ENCODE measurements at regions not wholly inside any gene's neighbourhood (a gene's known extent, or its start where the extent isn't known, plus 50 kb on each side); places are given as distances from the start of the nearest gene placed in this dataset.

- H3K18ac ChIP-seq (ENCODE audit: extremely low read depth, low read length), result no peak overlapping the region
- DNase-seq (ENCODE audit: low read depth in 1 of 2, low spot score in 2 of 2) (no peak), FAIRE-seq (no peak)
- no peak overlapping the region for H3K56ac ChIP-seq (replicated peaks; ENCODE audit: insufficient read length, low read depth, low read length)
- H3K23ac ChIP-seq (ENCODE audit: insufficient read length), result no peak overlapping the region
- no peak overlapping the region for H2BK20ac ChIP-seq (ENCODE audit: low read length)
- H3K4me2 ChIP-seq (ENCODE audit: insufficient read depth in 1 of 2, low read depth in 2 of 2, low read length in 2 of 2), result no peak overlapping the region
- H4K20me1 ChIP-seq (replicated peaks in 1 of 2; ENCODE audit: control insufficient read depth in 1 of 2, insufficient read depth in 2 of 2, low read length in 2 of 2), result no peaks in the 10 kb centered on the region
- H3K27me3 ChIP-seq (replicated peaks in 1 of 4; ENCODE audit: control insufficient read depth in 3 of 4, extremely low read depth in 1 of 4, insufficient read depth in 3 of 4, low read length in 3 of 4), result no peaks in the 10 kb centered on the region
- H3K4me3 ChIP-seq (ENCODE audit: extremely low read depth in 1 of 4, insufficient read depth in 2 of 4, low read depth in 3 of 4, low read length in 4 of 4), result no peak overlapping the region
- no peaks in the 10 kb centered on the region for H3K36me3 ChIP-seq (ENCODE audit: control insufficient read depth in 2 of 4, insufficient read depth in 4 of 4, low read length in 3 of 4)
- no peaks in the 10 kb centered on the region for H3K9me3 ChIP-seq (ENCODE audit: insufficient read depth in 2 of 2, low read depth in 1 of 2, low read length in 1 of 2)
- no peak overlapping the region for H4K8ac ChIP-seq (ENCODE audit: extremely low read depth, insufficient read depth, low read length)
- H4K91ac ChIP-seq (replicated peaks; ENCODE audit: insufficient read length, low read length), result no peak overlapping the region
- no peaks in the 10 kb centered on the region for H3K79me1 ChIP-seq (ENCODE audit: low read depth, low read length)
- no peaks in the 10 kb centered on the region for H3K23me2 ChIP-seq (ENCODE audit: low read depth, low read length)
- no peak overlapping the region for H2BK120ac ChIP-seq (replicated peaks; ENCODE audit: low read depth, low read length)
- 0 out of 2 replicates have a peak overlapping the region, but pooled peaks have one; percentile 8 for H2AFZ ChIP-seq (ENCODE audit: low read length)
- no peak overlapping the region for H3K14ac ChIP-seq (ENCODE audit: insufficient read length)
- no peak overlapping the region for H4K5ac ChIP-seq (ENCODE audit: insufficient read length, low read depth, low read length)
- no peak overlapping the region for H3K4ac ChIP-seq (replicated peaks; ENCODE audit: insufficient read length, low read depth, low read length)
- TF ChIP-seq POLR2AphosphoS5 (IDR thresholded peaks at IDR 0.05; ENCODE audit: low read depth, low read length), result no peak
- no peak for TF ChIP-seq HDAC2 (IDR thresholded peaks at IDR 0.05; ENCODE audit: borderline replicate concordance in 1 of 2, low read depth in 2 of 2, low read length in 2 of 2)
- no peak for TF ChIP-seq POLR2A (IDR thresholded peaks at IDR 0.05; ENCODE audit: control extremely low read depth in 1 of 2, low read depth in 2 of 2, low read length in 2 of 2)
- no peak for TF ChIP-seq TAF1 (IDR thresholded peaks at IDR 0.05; ENCODE audit: low read depth, low read length)
- TF ChIP-seq TCF12 (IDR thresholded peaks at IDR 0.05; ENCODE audit: low read depth, low read length), result no peak
- no peak for TF ChIP-seq SIN3A (conservative IDR thresholded peaks at IDR 0.05 in 1 of 2, IDR thresholded peaks at IDR 0.05 in 1 of 2; ENCODE audit: low read depth in 1 of 2, low read length in 2 of 2)
- TF ChIP-seq ZNF274 (IDR thresholded peaks at IDR 0.05; ENCODE audit: borderline replicate concordance, extremely low read depth, low read length), result no peak
- no peak for TF ChIP-seq CBX8 (IDR thresholded peaks at IDR 0.05; ENCODE audit: borderline replicate concordance, low read depth, low read length)
- H3K79me2 ChIP-seq (ENCODE audit: control insufficient read depth in 1 of 2, insufficient read depth in 2 of 2, low read length in 2 of 2), result no peaks in the 10 kb centered on the region
- ChIA-PET CTCF (ENCODE audit: partially characterized antibody) (interaction anchor here (0.9 to 1.0 kb wide), 2 partner anchors 10 to 301 kb away, joined by 3 read pairs; no protein-coding TSS in a partner anchor), POLR2A (ENCODE audit: partially characterized antibody) (no interaction called here)
- 100% methylated on average over 1 of the region's 1 CpG; no CpG with 5 or more reads in 1 of the 2 experiments for WGBS, 2 experiments (ENCODE audit: extremely low coverage in 1 of 2, insufficient coverage in 1 of 2, insufficient read length in 1 of 2, insufficient replicate concordance in 2 of 2, low coverage in 1 of 2, low lambda C conversion rate in 2 of 2, missing lambda C conversion rate in 1 of 2)
- H3K9ac ChIP-seq (replicated peaks in 1 of 4; ENCODE audit: extremely low read depth in 1 of 4, low read depth in 3 of 4, low read length in 3 of 4), result no peak overlapping the region; a peak in 1 of 7 replicates
- H2BK5ac ChIP-seq (ENCODE audit: low read depth, low read length), result no peak overlapping the region
- no peak overlapping the region for H3K27ac ChIP-seq (ENCODE audit: low read depth, low read length)
- peaks cover 0 to 1% (median 0%) of the 10 kb centered on the region in 4 experiments; a peak in 1 of 7 replicates for H3K4me1 ChIP-seq (replicated peaks in 1 of 4; ENCODE audit: control insufficient read depth in 3 of 4, insufficient read depth in 4 of 4, low read length in 3 of 4)
- H2BK12ac ChIP-seq (ENCODE audit: low read depth, low read length), result no peak overlapping the region
- no peak overlapping the region for H2AK5ac ChIP-seq (ENCODE audit: low read depth, low read length)
- no peak overlapping the region for H2BK15ac ChIP-seq (ENCODE audit: low read length)
Measured at GRCh38 chr9:7293091-7293490, 506.5 kb downstream of the DMAC1 start.

Data from H1 (cell line).